Suprapubic skin (tissue), 4 donors: ENCODE measurements at regions not wholly inside any gene's neighbourhood (a gene's known extent, or its start where the extent isn't known, plus 50 kb on each side); places are given as distances from the start of the nearest gene placed in this dataset.

ENCODE experiments used
- DNase-seq, 2 donors: peaks; one replicate each; pipeline ENCODE4 v3.0.0-alpha.2; 2019; ENCODE audit warnings: low spot score in 2 of 2
- H3K27ac ChIP-seq: fragments of 200-600 bp; sonication (generic); one replicate; pipeline ENCODE4 v1.5.1; 2019
- H3K27me3 ChIP-seq: fragments of 200-600 bp; sonication (generic); one replicate; pipeline ENCODE4 v1.5.1; 2019
- H3K36me3 ChIP-seq: fragments of 200-600 bp; sonication (generic); one replicate; pipeline ENCODE4 v1.5.1; 2019
- H3K4me1 ChIP-seq: fragments of 200-600 bp; sonication (generic); one replicate; pipeline ENCODE4 v1.5.1; 2019
- H3K4me3 ChIP-seq: fragments of 200-600 bp; sonication (generic); one replicate; pipeline ENCODE4 v1.5.1; 2019; ENCODE audit warnings: mild to moderate bottlenecking
- H3K9me3 ChIP-seq: fragments of 200-600 bp; sonication (generic); one replicate; pipeline ENCODE4 v1.5.1; 2019
- EP300 ChIP-seq: sonication (generic); formaldehyde crosslinking; IDR thresholded peaks from one replicate; pipeline ENCODE4 v1.6.1; 2017; ENCODE audit warnings: antibody characterized with exemption
- POLR2A ChIP-seq, 2 donors: fragments of 450-650 bp; IDR thresholded peaks; one replicate each; pipeline ENCODE4 v1.6.1; 2017; ENCODE audit warnings: antibody characterized with exemption in 2 of 2, mild to moderate bottlenecking in 2 of 2, moderate library complexity in 2 of 2
- POLR2AphosphoS5 ChIP-seq, 3 donors: sonication (generic); formaldehyde crosslinking; IDR thresholded peaks; one replicate each; pipeline ENCODE4 v1.6.1; 2017; ENCODE audit warnings: antibody characterized with exemption in 3 of 3
- WGBS: methylation state at CpG from one replicate; pipeline ENCODE4 v1.1.5; 2018; 5-methylcytosine and 5-hydroxymethylcytosine counted together
- TF ChIP-seq, protein P1 (sequence below), 2 donors: fragments of 200-600 bp in 1 of 2; fragments of 450-650 bp in 1 of 2; sonication (generic) in 1 of 2; IDR thresholded peaks; one replicate each; pipeline ENCODE4 v1.5.1; 2016 to 2019; ENCODE audit warnings: antibody characterized with exemption in 2 of 2, mild to moderate bottlenecking in 1 of 2, moderate library complexity in 1 of 2

DNA sequence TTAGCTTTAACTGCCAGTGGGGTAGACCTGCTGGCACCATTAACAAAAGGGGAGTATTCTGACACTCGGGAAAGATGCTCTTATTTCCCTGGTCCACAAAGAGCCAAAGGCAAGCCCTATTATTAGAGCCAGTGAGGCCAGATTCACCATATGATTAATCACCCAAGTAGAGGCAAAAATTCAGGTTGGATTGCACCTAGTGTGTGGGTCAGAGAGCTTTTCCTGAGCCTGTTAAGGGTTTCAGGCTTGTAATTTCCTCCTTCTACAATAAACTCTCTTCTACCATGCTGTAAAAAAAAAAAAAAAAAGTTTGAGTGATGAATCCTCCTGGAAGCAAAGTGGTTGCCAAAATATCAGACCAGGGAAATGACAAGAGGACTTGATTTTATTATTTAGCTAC is 163.5 kb downstream of the MBL2 start:
- WGBS = 19% methylated on average over 1 of the region's 1 CpG
- Histone ChIP-seq H3K27ac (no peak overlapping the region), H3K9me3 (no peaks in the 10 kb centered on the region), H3K4me1 (no peaks in the 10 kb centered on the region), H3K27me3 (no peaks in the 10 kb centered on the region), H3K4me3 (no peak overlapping the region), H3K36me3 (no peaks in the 10 kb centered on the region)
- DNase-seq = no peak
- TF ChIP-seq POLR2AphosphoS5 (IDR thresholded peaks at IDR 0.05) (no peak), EP300 (no peak), POLR2A (IDR thresholded peaks at IDR 0.05) (no peak)
- TF ChIP-seq, protein P1, sequence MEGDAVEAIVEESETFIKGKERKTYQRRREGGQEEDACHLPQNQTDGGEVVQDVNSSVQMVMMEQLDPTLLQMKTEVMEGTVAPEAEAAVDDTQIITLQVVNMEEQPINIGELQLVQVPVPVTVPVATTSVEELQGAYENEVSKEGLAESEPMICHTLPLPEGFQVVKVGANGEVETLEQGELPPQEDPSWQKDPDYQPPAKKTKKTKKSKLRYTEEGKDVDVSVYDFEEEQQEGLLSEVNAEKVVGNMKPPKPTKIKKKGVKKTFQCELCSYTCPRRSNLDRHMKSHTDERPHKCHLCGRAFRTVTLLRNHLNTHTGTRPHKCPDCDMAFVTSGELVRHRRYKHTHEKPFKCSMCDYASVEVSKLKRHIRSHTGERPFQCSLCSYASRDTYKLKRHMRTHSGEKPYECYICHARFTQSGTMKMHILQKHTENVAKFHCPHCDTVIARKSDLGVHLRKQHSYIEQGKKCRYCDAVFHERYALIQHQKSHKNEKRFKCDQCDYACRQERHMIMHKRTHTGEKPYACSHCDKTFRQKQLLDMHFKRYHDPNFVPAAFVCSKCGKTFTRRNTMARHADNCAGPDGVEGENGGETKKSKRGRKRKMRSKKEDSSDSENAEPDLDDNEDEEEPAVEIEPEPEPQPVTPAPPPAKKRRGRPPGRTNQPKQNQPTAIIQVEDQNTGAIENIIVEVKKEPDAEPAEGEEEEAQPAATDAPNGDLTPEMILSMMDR (IDR thresholded peaks at IDR 0.05) = no peak

DNA sequence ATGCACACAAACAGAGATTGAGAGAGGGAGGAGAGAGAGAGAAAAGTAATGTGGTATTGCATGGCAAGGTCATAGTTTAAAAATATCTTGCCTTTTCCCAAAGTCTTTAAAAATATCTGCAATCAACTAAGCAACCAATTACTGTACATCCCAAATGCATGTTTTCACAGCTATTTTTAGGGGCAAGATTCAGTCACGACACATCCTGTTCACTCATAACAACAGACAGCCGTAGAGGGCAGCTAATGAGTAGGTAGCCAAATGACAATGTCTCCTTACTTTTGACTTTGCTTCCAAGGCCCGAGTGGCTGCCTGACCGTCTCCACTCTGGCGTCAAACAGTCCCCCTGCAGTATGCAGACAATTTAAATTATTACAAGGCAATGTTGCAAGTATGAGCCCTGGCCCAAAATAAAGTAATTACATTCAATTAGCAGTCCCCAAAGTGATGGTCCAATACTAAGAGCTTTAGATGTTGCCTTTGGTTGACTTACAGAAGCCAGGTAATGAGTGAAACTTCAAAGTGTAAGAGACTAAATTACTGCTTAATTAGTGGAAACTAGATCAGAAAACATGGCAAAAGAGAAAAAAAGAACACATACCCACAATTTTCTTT is 162.9 kb downstream of the MBL2 start:
- TF ChIP-seq, protein P1 (IDR thresholded peaks at IDR 0.05) = no peak
- no peak for TF ChIP-seq EP300
- no peak for TF ChIP-seq POLR2AphosphoS5 (IDR thresholded peaks at IDR 0.05)
- TF ChIP-seq POLR2A (IDR thresholded peaks at IDR 0.05) = no peak
- 48% methylated on average over 5 of the region's 5 CpGs for WGBS
- DNase-seq = no peak
- Histone ChIP-seq H3K27ac (no peak overlapping the region), H3K36me3 (no peaks in the 10 kb centered on the region), H3K27me3 (no peaks in the 10 kb centered on the region), H3K4me1 (no peaks in the 10 kb centered on the region), H3K9me3 (no peaks in the 10 kb centered on the region), H3K4me3 (no peak overlapping the region)

DNA sequence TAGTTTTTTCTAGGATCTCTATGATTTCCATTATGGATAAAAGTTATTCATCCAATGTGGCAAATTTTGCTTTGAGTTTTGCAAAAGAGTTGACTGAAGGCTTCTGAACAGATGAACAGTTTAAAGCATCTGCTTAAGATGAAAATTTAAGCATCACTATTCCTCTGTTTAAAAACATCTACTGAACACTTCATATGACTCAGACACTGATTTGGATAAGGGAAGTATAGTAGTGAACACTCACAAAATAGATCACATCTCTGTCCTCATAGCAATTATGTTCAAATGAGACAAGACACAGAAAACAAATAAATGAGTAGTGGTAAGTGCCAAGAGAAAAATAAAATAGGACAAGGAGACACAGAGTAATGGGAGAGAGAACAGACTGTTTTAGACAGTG is 157.3 kb downstream of the MBL2 start:
- no peak overlapping the region for H3K27ac ChIP-seq
- no peaks in the 10 kb centered on the region for H3K36me3 ChIP-seq
- no peaks in the 10 kb centered on the region for H3K4me1 ChIP-seq
- no peak for DNase-seq
- H3K27me3 ChIP-seq = no peaks in the 10 kb centered on the region
- no peaks in the 10 kb centered on the region for H3K9me3 ChIP-seq
- TF ChIP-seq POLR2A (IDR thresholded peaks at IDR 0.05) (no peak), POLR2AphosphoS5 (IDR thresholded peaks at IDR 0.05) (no peak)
- no peak overlapping the region for H3K4me3 ChIP-seq

DNA sequence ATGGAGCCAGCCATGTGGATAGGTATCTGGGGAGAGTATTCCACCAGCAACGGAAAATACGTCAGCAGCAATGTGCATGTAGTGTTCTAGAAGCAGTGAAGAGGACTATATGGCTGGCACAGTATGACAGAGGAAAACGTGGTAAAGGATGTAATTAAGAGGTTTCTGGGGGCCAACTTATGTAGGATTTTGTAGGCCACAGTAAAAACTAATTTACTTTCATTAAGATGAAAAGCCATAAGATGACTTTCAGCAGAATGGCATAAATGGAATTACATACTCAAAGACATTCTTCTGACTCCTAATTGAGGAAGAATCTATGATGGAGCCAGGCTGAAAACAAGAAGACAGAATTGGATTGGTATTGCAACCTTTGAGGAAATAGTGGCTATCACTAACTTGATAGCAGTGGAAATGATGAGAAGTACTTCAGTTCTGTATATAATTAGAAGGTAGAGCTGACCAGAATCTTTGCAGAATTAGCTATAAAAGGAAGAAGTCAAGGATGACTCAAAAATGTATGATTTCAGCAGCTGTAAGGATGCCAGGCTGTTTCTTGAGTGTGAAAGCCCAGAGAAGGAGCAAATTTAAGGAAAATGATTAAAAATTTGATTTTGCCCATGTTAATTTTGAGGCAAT is 156.7 kb downstream of the MBL2 start:
- WGBS = 69% methylated on average over 3 of the region's 3 CpGs
- H3K4me1 ChIP-seq = no peaks in the 10 kb centered on the region
- H3K9me3 ChIP-seq = no peaks in the 10 kb centered on the region
- H3K36me3 ChIP-seq = no peaks in the 10 kb centered on the region
- DNase-seq = no peak
- no peaks in the 10 kb centered on the region for H3K27me3 ChIP-seq
- H3K27ac ChIP-seq = no peak overlapping the region
- no peak overlapping the region for H3K4me3 ChIP-seq
- TF ChIP-seq, protein P1 (IDR thresholded peaks at IDR 0.05) = no peak
- no peak for TF ChIP-seq POLR2A (IDR thresholded peaks at IDR 0.05)
- TF ChIP-seq EP300 = no peak
- TF ChIP-seq POLR2AphosphoS5 (IDR thresholded peaks at IDR 0.05) = no peak

DNA sequence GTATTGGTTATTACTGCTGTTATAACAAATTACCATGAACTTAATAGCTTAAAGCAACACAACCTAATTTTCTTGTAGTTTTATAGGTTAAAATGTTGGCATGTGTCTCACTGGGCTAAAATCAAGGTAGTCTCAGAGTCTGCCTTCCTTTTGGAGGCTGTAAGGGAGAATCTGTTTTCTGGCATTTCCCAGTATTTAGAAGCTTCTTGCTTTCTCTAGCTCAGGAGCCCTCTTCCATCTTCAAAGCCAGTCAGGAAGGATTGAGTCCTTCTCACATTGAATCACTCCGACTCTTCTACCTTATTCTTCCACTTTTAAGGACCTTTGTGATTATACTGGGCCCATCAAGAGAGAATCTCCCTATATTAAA is 156.2 kb downstream of the MBL2 start:
- TF ChIP-seq POLR2A (IDR thresholded peaks at IDR 0.05) = no peak
- TF ChIP-seq POLR2AphosphoS5 (IDR thresholded peaks at IDR 0.05) = no peak
- TF ChIP-seq, protein P1 (IDR thresholded peaks at IDR 0.05) = no peak
- TF ChIP-seq EP300 = no peak
- Histone ChIP-seq H3K9me3 (no peaks in the 10 kb centered on the region), H3K27me3 (no peaks in the 10 kb centered on the region), H3K4me1 (no peaks in the 10 kb centered on the region), H3K36me3 (no peaks in the 10 kb centered on the region), H3K4me3 (no peak overlapping the region), H3K27ac (no peak overlapping the region)
- 94% methylated on average over 1 of the region's 1 CpG for WGBS
- DNase-seq = no peak

DNA sequence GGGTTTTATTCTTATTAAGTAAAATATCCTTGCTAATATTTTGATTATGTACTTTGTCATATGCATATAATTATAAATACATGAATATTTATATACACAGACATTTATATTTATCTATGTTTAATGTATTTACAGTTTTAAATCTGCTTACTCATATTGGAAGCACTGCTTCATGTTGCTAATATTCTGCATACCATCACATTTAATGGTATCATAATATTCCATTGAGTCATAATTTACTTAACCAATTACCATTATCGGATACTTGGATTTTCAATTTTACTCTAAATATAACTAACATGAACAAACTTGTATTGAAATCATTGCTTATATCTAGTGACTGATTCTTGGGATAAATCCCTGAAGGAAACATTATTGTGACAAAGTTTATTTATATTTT is 155.2 kb downstream of the MBL2 start:
- H3K4me3 ChIP-seq = no peak overlapping the region
- TF ChIP-seq POLR2A (IDR thresholded peaks at IDR 0.05) (no peak), POLR2AphosphoS5 (IDR thresholded peaks at IDR 0.05) (no peak), EP300 (no peak)
- TF ChIP-seq, protein P1 (IDR thresholded peaks at IDR 0.05) = no peak
- H3K27me3 ChIP-seq = no peaks in the 10 kb centered on the region
- DNase-seq = no peak
- WGBS = 58% methylated on average over 1 of the region's 1 CpG
- no peaks in the 10 kb centered on the region for H3K4me1 ChIP-seq
- H3K9me3 ChIP-seq = no peaks in the 10 kb centered on the region
- no peaks in the 10 kb centered on the region for H3K36me3 ChIP-seq
- H3K27ac ChIP-seq = no peak overlapping the region
